GM12873 (cell line): ENCODE measurements at regions not wholly inside any gene's neighbourhood (a gene's known extent, or its start where the extent isn't known, plus 50 kb on each side); places are given as distances from the start of the nearest gene placed in this dataset.

Source experiments
- TF ChIP-seq, protein P1 (sequence below): IDR thresholded peaks from 2 replicates; pipeline ENCODE4 v1.5.1; 2012; ENCODE audit warnings: low read depth, mild to moderate bottlenecking, moderate library complexity, low read length, control low read depth; ENCODE audit not compliant: insufficient read depth; ENCODE audit errors: missing control alignments

DNA sequence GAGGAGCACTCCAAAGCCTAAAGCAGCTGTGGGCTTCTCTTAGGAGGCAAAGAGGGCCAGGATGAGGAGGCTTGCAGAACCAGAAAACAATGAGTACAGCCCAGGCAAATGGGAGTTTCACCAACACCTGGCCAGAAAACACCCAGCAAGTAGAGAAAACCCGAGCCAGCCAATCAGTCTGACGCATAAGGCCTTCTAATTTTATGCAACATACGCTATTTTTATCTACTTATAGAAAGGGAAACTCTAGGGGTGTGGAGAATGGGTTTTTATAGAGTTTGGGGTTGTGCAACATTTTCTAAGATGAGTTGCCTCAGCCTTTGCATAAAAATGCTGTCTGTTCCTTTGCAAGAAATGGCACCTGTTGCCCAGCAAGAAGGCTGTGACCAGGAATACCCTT lies 529.0 kb upstream of the CDH5 start:
- TF ChIP-seq, protein P1, sequence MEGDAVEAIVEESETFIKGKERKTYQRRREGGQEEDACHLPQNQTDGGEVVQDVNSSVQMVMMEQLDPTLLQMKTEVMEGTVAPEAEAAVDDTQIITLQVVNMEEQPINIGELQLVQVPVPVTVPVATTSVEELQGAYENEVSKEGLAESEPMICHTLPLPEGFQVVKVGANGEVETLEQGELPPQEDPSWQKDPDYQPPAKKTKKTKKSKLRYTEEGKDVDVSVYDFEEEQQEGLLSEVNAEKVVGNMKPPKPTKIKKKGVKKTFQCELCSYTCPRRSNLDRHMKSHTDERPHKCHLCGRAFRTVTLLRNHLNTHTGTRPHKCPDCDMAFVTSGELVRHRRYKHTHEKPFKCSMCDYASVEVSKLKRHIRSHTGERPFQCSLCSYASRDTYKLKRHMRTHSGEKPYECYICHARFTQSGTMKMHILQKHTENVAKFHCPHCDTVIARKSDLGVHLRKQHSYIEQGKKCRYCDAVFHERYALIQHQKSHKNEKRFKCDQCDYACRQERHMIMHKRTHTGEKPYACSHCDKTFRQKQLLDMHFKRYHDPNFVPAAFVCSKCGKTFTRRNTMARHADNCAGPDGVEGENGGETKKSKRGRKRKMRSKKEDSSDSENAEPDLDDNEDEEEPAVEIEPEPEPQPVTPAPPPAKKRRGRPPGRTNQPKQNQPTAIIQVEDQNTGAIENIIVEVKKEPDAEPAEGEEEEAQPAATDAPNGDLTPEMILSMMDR: no peak

DNA sequence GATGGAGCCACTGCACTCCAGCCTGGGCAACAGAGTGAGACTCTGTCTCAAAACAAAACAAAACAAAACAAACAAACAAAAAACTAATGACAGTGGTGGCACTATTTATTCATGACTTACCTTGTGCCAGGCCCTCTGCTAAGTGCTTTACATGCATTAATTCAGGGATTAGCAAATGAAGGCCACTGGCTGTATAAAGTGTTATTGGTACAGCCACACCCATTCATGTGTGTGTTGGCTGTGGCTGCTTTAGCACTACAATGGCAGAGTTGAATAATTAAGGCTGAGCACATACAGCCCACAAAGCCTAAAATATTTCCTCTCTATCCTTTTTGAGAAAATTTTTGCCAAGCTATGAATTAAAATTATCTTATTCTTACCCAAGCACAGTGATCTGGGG lies 531.8 kb upstream of the CDH5 start:
- TF ChIP-seq, protein P1: no peak

DNA sequence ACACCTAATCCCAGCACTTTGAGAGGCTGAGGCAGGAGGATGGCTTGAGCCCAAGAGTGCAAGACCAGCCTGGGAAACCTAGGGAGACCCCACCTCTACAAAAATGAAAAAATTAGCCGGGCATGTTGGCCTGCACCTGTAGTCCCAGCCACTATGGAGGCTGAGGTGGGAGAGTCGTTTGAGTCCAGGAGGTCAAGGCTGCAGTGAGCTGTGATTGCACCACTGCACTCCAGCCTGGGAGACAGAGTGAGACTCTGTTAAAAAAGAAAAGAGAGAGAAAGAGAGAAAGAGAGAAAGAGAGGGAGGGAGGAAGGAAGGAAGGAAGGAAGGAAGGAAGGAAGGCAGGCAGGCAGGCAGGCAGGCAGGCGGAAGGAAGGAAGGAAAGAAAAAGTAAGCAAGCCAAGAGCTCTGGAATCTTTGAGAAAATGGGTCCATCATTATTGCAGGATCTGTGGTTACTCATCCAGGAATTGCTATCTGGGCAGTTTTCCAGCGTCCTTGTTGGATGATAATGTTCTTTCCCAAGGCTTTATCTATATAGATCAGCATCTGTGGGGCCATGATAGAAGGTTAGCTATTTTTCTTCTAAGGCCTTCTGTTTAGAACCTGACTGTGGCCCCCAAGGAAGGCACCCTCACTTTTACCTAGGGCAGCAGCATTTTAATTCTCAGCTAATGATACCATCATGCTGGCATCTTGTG lies 533.2 kb upstream of the CDH5 start:
- TF ChIP-seq, protein P1: no peak

GRCh38 chr16:65832679-65833078 lies 533.8 kb upstream of the CDH5 start:
- TF ChIP-seq, protein P1: no peak

GRCh38 chr16:65831903-65832666 lies 534.4 kb upstream of the CDH5 start:
- TF ChIP-seq, protein P1: no peak

DNA sequence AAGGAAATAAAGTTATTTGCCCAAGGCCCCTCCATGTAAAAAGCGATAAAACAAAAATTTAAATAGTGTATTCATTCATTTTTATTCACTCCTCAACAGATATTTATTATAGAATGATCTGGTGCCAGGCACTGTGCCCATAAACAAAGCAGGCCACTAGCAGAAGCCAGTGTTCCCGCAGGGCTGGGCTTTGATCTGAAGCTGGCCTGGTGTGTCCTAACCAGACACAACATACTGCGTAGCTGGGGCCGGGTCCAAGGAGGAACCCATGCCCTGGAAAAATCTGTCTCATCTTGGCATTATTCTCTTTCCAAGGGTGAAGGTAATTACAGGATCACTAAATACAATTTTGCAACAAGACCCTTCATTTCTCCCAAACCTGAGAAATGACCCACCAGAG lies 537.4 kb upstream of the CDH5 start:
- TF ChIP-seq, protein P1: no peak

DNA sequence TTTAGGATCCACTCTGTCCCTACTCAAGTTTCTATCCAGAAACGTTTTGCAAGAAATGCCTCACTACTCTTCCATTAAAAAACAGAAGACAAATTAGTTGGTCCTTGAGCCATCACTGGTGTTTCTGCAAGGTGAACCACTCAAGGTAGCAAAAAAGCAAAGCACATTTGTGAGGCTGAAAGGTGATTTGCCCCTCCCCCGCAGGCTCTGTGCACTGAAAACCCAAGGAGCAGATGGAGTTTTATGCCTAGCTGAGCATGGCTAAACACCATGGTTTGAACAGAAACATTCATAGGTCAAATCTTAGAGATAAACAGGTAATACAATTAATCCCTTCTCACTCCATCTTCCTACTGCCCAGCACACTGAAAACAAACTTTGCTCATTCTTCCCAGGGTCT lies 538.2 kb upstream of the CDH5 start:
- TF ChIP-seq, protein P1: no peak
